Ammon's horn (tissue), 1 donor: ENCODE measurements at regions not wholly inside any gene's neighbourhood (a gene's known extent, or its start where the extent isn't known, plus 50 kb on each side); places are given as distances from the start of the nearest gene placed in this dataset.
"Not testable (repeated sequence)": the region's sequence is repeated elsewhere in the genome, so short reads cannot be mapped to it uniquely, and the experiment has no call there.

Experiments used
- DNase-seq: peaks from one replicate; pipeline ENCODE4 v3.0.0-alpha.2; 2016; ENCODE audit warnings: low spot score

GRCh38 chr9:94033383-94033782 is 50.9 kb upstream of the PTPDC1 start:
- no peak for DNase-seq

- DNase-seq, result no peak
Measured at GRCh38 chr9:94031946-94032345, 52.3 kb upstream of the PTPDC1 start.

- DNase-seq, result no peak
Measured at GRCh38 chr9:94031380-94031779, 52.9 kb upstream of the PTPDC1 start.

- peak; percentile 94 for DNase-seq
Measured at GRCh38 chr9:94030318-94031179, 53.7 kb upstream of the PTPDC1 start.

- no peak for DNase-seq
Measured at GRCh38 chr9:94029932-94030317, 54.3 kb upstream of the PTPDC1 start.

- no peak for DNase-seq
Measured at GRCh38 chr9:94026816-94027215, 57.4 kb upstream of the PTPDC1 start.

GRCh38 chr9:94022476-94022875 is 61.8 kb upstream of the PTPDC1 start:
- not testable (repeated sequence) for DNase-seq

GRCh38 chr9:94020836-94021235 is 63.4 kb upstream of the PTPDC1 start:
- DNase-seq, result not testable (repeated sequence)

GRCh38 chr9:94018628-94019027 is 63.5 kb upstream of the BARX1 start:
- DNase-seq, result no peak

- no peak for DNase-seq
Measured at GRCh38 chr9:94017939-94018531, 62.9 kb upstream of the BARX1 start.

GRCh38 chr9:94016744-94017143 is 61.6 kb upstream of the BARX1 start:
- no peak for DNase-seq

- DNase-seq, result no peak
Measured at GRCh38 chr9:94014920-94015319, 59.8 kb upstream of the BARX1 start.

- peak; percentile 17 for DNase-seq
Measured at GRCh38 chr9:94014066-94014654, 59.0 kb upstream of the BARX1 start.

GRCh38 chr9:94010980-94011533 is 55.9 kb upstream of the BARX1 start:
- no peak for DNase-seq

- DNase-seq, result no peak
Measured at GRCh38 chr9:94005272-94005901, 50.2 kb upstream of the BARX1 start.
